ENCODE measurements at regions not wholly inside any gene's neighbourhood (a gene's known extent, or its start where the extent isn't known, plus 50 kb on each side); places are given as distances from the start of the nearest gene placed in this dataset.

DNA sequence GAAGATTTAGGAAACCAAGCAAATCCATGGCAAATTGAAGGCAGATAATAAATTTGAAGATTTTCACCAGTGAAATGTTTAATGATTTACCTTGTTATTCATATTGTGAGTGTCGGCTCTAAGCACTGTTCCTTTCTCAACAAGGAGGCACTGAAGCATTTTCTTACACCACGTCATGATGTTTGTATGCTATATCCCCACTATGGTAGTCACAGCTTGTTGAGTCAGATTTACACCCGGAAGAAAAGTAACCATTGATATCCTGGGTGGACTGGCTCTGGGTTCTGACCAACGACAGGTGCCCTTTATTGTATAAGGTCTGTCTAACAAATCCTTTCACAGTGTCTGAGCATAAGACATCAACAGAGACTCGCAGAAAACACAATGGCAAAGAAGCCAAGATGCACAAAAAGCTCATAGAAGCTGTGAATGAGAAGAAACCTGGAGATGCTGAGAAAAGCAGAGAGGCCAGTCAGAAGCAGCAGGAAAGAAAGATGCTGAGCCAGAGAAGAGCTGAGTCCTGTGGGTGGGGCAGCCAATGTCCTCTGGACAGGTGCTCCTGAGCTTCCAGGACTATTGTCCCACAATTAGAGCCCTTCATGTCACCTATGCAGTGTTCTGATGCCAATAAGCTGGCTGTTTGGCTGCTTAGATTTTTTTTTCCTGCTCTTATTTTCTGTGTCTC, 49.7 kb upstream of the ARHGAP5 start:
- DNase-seq: no peak

All from NCI-H1694 (cell line).